ENCODE measurements at regions not wholly inside any gene's neighbourhood (a gene's known extent, or its start where the extent isn't known, plus 50 kb on each side); places are given as distances from the start of the nearest gene placed in this dataset.
A peak's percentile ranks its signal among the peaks of the same experiment; 100 is the strongest.

GRCh38 chr12:46667551-46667950 lies 158.2 kb downstream of the SLC38A4 start:
- TF ChIP-seq, protein P1, sequence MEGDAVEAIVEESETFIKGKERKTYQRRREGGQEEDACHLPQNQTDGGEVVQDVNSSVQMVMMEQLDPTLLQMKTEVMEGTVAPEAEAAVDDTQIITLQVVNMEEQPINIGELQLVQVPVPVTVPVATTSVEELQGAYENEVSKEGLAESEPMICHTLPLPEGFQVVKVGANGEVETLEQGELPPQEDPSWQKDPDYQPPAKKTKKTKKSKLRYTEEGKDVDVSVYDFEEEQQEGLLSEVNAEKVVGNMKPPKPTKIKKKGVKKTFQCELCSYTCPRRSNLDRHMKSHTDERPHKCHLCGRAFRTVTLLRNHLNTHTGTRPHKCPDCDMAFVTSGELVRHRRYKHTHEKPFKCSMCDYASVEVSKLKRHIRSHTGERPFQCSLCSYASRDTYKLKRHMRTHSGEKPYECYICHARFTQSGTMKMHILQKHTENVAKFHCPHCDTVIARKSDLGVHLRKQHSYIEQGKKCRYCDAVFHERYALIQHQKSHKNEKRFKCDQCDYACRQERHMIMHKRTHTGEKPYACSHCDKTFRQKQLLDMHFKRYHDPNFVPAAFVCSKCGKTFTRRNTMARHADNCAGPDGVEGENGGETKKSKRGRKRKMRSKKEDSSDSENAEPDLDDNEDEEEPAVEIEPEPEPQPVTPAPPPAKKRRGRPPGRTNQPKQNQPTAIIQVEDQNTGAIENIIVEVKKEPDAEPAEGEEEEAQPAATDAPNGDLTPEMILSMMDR (IDR thresholded peaks at IDR 0.05; ENCODE audit: unreplicated experiment): no peak
- peaks cover 11% of the 10 kb centered on the region for H3K9me3 Mint-ChIP-seq (ENCODE audit: unreplicated experiment)
- intact Hi-C loops (cut with micrococcal nuclease): no loop called here
- DNase-seq (ENCODE audit: unreplicated experiment): no peak
- CTCF ChIA-PET: interaction anchor here (1.0 to 1.1 kb wide), 2 partner anchors 9 to 399 kb away, joined by 3 to 4 read pairs; partner anchors contain the start of gene SLC38A1
- POLR2A ChIA-PET: interaction anchor here (0.7 to 19.7 kb wide), 9 partner anchors 8 to 676 kb away, joined by 3 to 497 read pairs (median 12); partner anchors contain the start of genes SLC38A1 and SLC38A2
- H3K36me3 Mint-ChIP-seq (ENCODE audit: insufficient read depth, unreplicated experiment): no peaks in the 10 kb centered on the region
- no peak overlapping the region for H3K4me3 Mint-ChIP-seq (ENCODE audit: unreplicated experiment)
- no peak overlapping the region for H3K27ac Mint-ChIP-seq (ENCODE audit: low read depth, unreplicated experiment)
- no peaks in the 10 kb centered on the region for H3K27me3 Mint-ChIP-seq (ENCODE audit: insufficient read depth, unreplicated experiment)
- BruUV-seq (replicated peaks): no TSS peak
- peaks cover 29% of the 10 kb centered on the region for H3K4me1 Mint-ChIP-seq (ENCODE audit: insufficient read depth, unreplicated experiment)

DNA sequence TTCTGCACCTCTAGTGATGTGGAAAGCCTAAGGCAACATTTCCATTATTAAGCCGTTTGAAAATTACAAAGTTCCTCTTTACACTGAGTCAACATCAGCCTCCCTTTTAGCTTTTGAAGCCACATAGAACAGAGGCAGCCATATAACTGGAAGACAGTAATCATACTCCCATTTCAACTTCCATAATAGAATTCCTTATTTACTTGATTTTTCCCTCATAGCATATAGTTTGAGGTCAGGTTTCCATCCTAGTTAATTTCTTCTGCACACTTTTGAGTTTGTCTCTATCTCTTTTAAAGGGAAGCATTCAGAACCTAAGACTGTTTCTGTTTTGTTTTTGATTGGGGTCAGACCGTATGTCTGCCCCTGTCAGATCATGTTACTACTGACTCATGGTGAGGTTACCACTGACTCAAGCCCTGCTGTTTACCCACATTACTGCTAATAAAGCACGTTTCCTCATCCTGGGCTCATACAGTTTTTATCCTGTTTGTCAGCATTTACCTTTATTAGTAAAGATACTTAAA lies 161.0 kb downstream of the SLC38A4 start:
- no peaks in the 10 kb centered on the region for H3K36me3 Mint-ChIP-seq (ENCODE audit: insufficient read depth, unreplicated experiment)
- peak overlapping the region; percentile 82 for H3K27ac Mint-ChIP-seq (ENCODE audit: low read depth, unreplicated experiment)
- ChIA-PET POLR2A (interaction anchor here (0.8 to 19.7 kb wide), 24 partner anchors 10 to 506 kb away, joined by 3 to 497 read pairs (median 9); partner anchors contain the start of genes SLC38A1 and SLC38A2), CTCF (interaction anchor here (0.6 to 2.1 kb wide), 11 partner anchors 9 to 362 kb away, joined by 3 to 7 read pairs (median 4); no protein-coding TSS in a partner anchor)
- TF ChIP-seq, protein P1 (IDR thresholded peaks at IDR 0.05; ENCODE audit: unreplicated experiment): no peak
- H3K4me1 Mint-ChIP-seq (ENCODE audit: insufficient read depth, unreplicated experiment): peaks cover 53% of the 10 kb centered on the region
- peaks cover 4% of the 10 kb centered on the region for H3K9me3 Mint-ChIP-seq (ENCODE audit: unreplicated experiment)
- H3K27me3 Mint-ChIP-seq (ENCODE audit: insufficient read depth, unreplicated experiment): no peaks in the 10 kb centered on the region
- BruUV-seq (replicated peaks): no TSS peak
- peak overlapping the region; percentile 31 for H3K4me3 Mint-ChIP-seq (ENCODE audit: unreplicated experiment)
- peak; percentile 88 for DNase-seq (ENCODE audit: unreplicated experiment)
- intact Hi-C loops (cut with micrococcal nuclease): loop anchor here (5.0 kb wide), 2 partner anchors 233 to 398 kb away; partner anchors contain the start of gene SLC38A1

DNA sequence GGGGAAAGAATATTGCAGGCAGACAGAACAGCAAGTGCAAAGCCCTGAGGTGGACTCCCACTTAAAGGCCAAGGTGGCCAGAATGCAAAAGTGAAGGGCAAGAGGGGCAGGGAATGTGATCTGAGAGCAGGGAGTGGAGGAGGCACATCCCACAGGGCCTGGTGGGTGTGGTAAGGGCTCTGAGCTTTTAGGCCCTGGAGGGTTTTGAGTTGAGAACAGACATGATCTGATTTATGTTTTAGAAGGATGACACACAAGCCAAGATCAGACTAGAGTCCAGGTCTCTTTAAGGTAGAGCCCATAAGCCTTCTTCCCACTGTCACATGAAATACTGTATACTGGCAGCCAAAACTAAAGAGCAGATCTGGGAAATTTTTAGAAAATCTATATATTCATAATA lies 162.5 kb downstream of the SLC38A4 start:
- ChIA-PET POLR2A (interaction anchor here (0.6 to 19.7 kb wide), 24 partner anchors 12 to 672 kb away, joined by 3 to 497 read pairs (median 9); partner anchors contain the start of genes SLC38A1 and SLC38A2), CTCF (interaction anchor here (0.6 to 2.1 kb wide), 6 partner anchors 11 to 293 kb away, joined by 3 to 11 read pairs (median 6); no protein-coding TSS in a partner anchor)
- H3K27me3 Mint-ChIP-seq (ENCODE audit: insufficient read depth, unreplicated experiment): no peaks in the 10 kb centered on the region
- H3K36me3 Mint-ChIP-seq (ENCODE audit: insufficient read depth, unreplicated experiment): no peaks in the 10 kb centered on the region
- BruUV-seq (replicated peaks): no TSS peak
- H3K4me1 Mint-ChIP-seq (ENCODE audit: insufficient read depth, unreplicated experiment): peaks cover 63% of the 10 kb centered on the region
- peak; percentile 58 for DNase-seq (ENCODE audit: unreplicated experiment)
- H3K4me3 Mint-ChIP-seq (ENCODE audit: unreplicated experiment): no peak overlapping the region
- TF ChIP-seq, protein P1 (IDR thresholded peaks at IDR 0.05; ENCODE audit: unreplicated experiment): no peak
- H3K27ac Mint-ChIP-seq (ENCODE audit: low read depth, unreplicated experiment): peak overlapping the region; percentile 59
- intact Hi-C loops (cut with micrococcal nuclease): loop anchor here (5.0 kb wide), 2 partner anchors 231 to 396 kb away; partner anchors contain the start of gene SLC38A1
- H3K9me3 Mint-ChIP-seq (ENCODE audit: unreplicated experiment): no peaks in the 10 kb centered on the region

- Mint-ChIP-seq H3K27me3 (ENCODE audit: insufficient read depth, unreplicated experiment) (no peaks in the 10 kb centered on the region), H3K9me3 (ENCODE audit: unreplicated experiment) (no peaks in the 10 kb centered on the region), H3K4me1 (ENCODE audit: insufficient read depth, unreplicated experiment) (peaks cover 63% of the 10 kb centered on the region), H3K27ac (ENCODE audit: low read depth, unreplicated experiment) (peak overlapping the region; percentile 80), H3K36me3 (ENCODE audit: insufficient read depth, unreplicated experiment) (no peaks in the 10 kb centered on the region), H3K4me3 (ENCODE audit: unreplicated experiment) (no peak overlapping the region)
- CTCF ChIA-PET: interaction anchor here (0.5 to 1.9 kb wide), 7 partner anchors 13 to 359 kb away, joined by 3 to 10 read pairs (median 5); no protein-coding TSS in a partner anchor
- BruUV-seq (replicated peaks): no TSS peak
- peak; percentile 79 for DNase-seq (ENCODE audit: unreplicated experiment)
- POLR2A ChIA-PET: interaction anchor here (0.5 to 19.7 kb wide), 25 partner anchors 10 to 931 kb away, joined by 3 to 497 read pairs (median 5); partner anchors contain the start of genes SLC38A1 and SLC38A2
- TF ChIP-seq, protein P1 (IDR thresholded peaks at IDR 0.05; ENCODE audit: unreplicated experiment): peak; percentile 57
- intact Hi-C loops (cut with micrococcal nuclease): loop anchor here (1.0 to 5.0 kb wide), 6 partner anchors 104 to 394 kb away; partner anchors contain the start of gene SLC38A1
Observed at GRCh38 chr12:46661110-46661845, 164.5 kb downstream of the SLC38A4 start.
